Activated CD8-positive, alpha-beta memory T cell treated with anti-CD3 and anti-CD28 coated beads, Interleukin-2, amount 50 U/mL, for 1 hour (primary cell): ENCODE measurements at regions not wholly inside any gene's neighbourhood (a gene's known extent, or its start where the extent isn't known, plus 50 kb on each side); places are given as distances from the start of the nearest gene placed in this dataset.
"Not testable (repeated sequence)": the region's sequence is repeated elsewhere in the genome, so short reads cannot be mapped to it uniquely, and the experiment has no call there.

ENCODE experiments used
- DNase-seq: peaks from one replicate; pipeline ENCODE4 v3.0.0-alpha.2; 2020; ENCODE audit errors: extremely low read depth

GRCh38 chr12:92987362-92987761 is 58.3 kb upstream of the EEA1 start:
- DNase-seq: peak; percentile 3

- DNase-seq: no peak
Measured at GRCh38 chr12:92987846-92988621, 58.9 kb upstream of the EEA1 start.

GRCh38 chr12:92988622-92989130 is 59.6 kb upstream of the EEA1 start:
- DNase-seq: no peak

GRCh38 chr12:92989715-92990484 is 60.8 kb upstream of the EEA1 start:
- DNase-seq: no peak

GRCh38 chr12:92991134-92991533 is 62.0 kb upstream of the EEA1 start:
- no peak for DNase-seq

- DNase-seq: no peak
Measured at GRCh38 chr12:92992041-92992440, 62.9 kb upstream of the EEA1 start.

GRCh38 chr12:92993259-92993658 is 64.2 kb upstream of the EEA1 start:
- no peak for DNase-seq

GRCh38 chr12:92995258-92995903 is 66.3 kb upstream of the EEA1 start:
- DNase-seq: no peak

- no peak for DNase-seq
Measured at GRCh38 chr12:93000026-93000425, 70.9 kb upstream of the EEA1 start.

- no peak for DNase-seq
Measured at GRCh38 chr12:93001407-93001806, 72.3 kb upstream of the EEA1 start.

GRCh38 chr12:93002293-93003054 is 73.4 kb upstream of the EEA1 start:
- DNase-seq: no peak

- no peak for DNase-seq
Measured at GRCh38 chr12:93003531-93004239, 74.6 kb upstream of the EEA1 start.

- no peak for DNase-seq
Measured at GRCh38 chr12:93005928-93006392, 76.9 kb upstream of the EEA1 start.

- no peak for DNase-seq
Measured at GRCh38 chr12:93006471-93007208, 77.5 kb upstream of the EEA1 start.

GRCh38 chr12:93007544-93007943 is 78.4 kb upstream of the EEA1 start:
- DNase-seq: no peak

GRCh38 chr12:93008044-93008778 is 79.1 kb upstream of the EEA1 start:
- no peak for DNase-seq

GRCh38 chr12:93008880-93009279 is 79.8 kb upstream of the EEA1 start:
- not testable (repeated sequence) for DNase-seq

- no peak for DNase-seq
Measured at GRCh38 chr12:93009533-93009932, 80.4 kb upstream of the EEA1 start.

- no peak for DNase-seq
Measured at GRCh38 chr12:93010461-93010860, 81.4 kb upstream of the EEA1 start.

GRCh38 chr12:93011100-93011499 is 82.0 kb upstream of the EEA1 start:
- no peak for DNase-seq
